Uterus (tissue), 3 donors: ENCODE measurements at regions not wholly inside any gene's neighbourhood (a gene's known extent, or its start where the extent isn't known, plus 50 kb on each side); places are given as distances from the start of the nearest gene placed in this dataset.
"Not testable (repeated sequence)": the region's sequence is repeated elsewhere in the genome, so short reads cannot be mapped to it uniquely, and the experiment has no call there.

Experiments
- DNase-seq, 2 donors: peaks; one replicate each; pipeline ENCODE4 v3.0.0-alpha.2; 2019 to 2020
- H3K27ac ChIP-seq, 2 donors: fragments of 200-600 bp; sonication (generic); 1 replicate in 1 of 2; 2 replicates in 1 of 2; pipeline ENCODE4 v1.5.1; 2016 to 2018
- H3K27me3 ChIP-seq, 2 donors: fragments of 200-600 bp; sonication (generic); one replicate each; pipeline ENCODE4 v1.5.1; 2018 to 2019; ENCODE audit warnings: control low read depth in 1 of 2
- H3K36me3 ChIP-seq, 2 donors: fragments of 200-600 bp; sonication (generic); one replicate each; pipeline ENCODE4 v1.5.1; 2019; ENCODE audit warnings: control low read depth in 1 of 2
- H3K4me1 ChIP-seq, 2 donors: fragments of 200-600 bp; sonication (generic); one replicate each; pipeline ENCODE4 v1.5.1; 2018 to 2019; ENCODE audit warnings: control low read depth in 1 of 2
- H3K4me3 ChIP-seq, 2 donors: fragments of 200-600 bp; sonication (generic); 1 replicate in 1 of 2; 2 replicates in 1 of 2; pipeline ENCODE4 v1.5.1; 2018 to 2019; ENCODE audit warnings: mild to moderate bottlenecking in 1 of 2
- H3K9me3 ChIP-seq, 2 donors: fragments of 200-600 bp; sonication (generic); one replicate each; pipeline ENCODE4 v1.5.1; 2019; ENCODE audit warnings: control low read depth in 1 of 2
- CTCF ChIP-seq, 4 experiments: fragments of 200-600 bp in 2 of 4; fragments of 450-650 bp in 2 of 4; sonication (generic) in 2 of 4; IDR thresholded peaks; one replicate each; pipeline ENCODE4 v1.5.1; 2016 to 2019; ENCODE audit warnings: antibody characterized with exemption in 4 of 4, mild to moderate bottlenecking in 2 of 4, moderate library complexity in 1 of 4
- POLR2A ChIP-seq, 2 donors: fragments of 450-650 bp; IDR thresholded peaks; one replicate each; pipeline ENCODE4 v1.6.1; 2016; ENCODE audit warnings: antibody characterized with exemption in 2 of 2, mild to moderate bottlenecking in 1 of 2, moderate library complexity in 1 of 2
- intact Hi-C: fragments of 100-400 bp; cut with DNase I; formaldehyde crosslinking; loops from one replicate; pipeline ENCODE4 v1.15.1; 2023; ENCODE audit warnings: low total_unique reads
- donor health status: DM: yes; HTN: yes; CAD: no.

GRCh38 chr1:173303984-173304383, 96.9 kb upstream of the TNFSF4 start:
- Histone ChIP-seq H3K4me1 (no peaks in the 10 kb centered on the region), H3K4me3 (no peak overlapping the region), H3K36me3 (no peaks in the 10 kb centered on the region), H3K9me3 (no peaks in the 10 kb centered on the region), H3K27ac (no peak overlapping the region), H3K27me3 (no peaks in the 10 kb centered on the region)
- no peak for DNase-seq
- intact Hi-C loops, result no loop called here
- TF ChIP-seq POLR2A (IDR thresholded peaks at IDR 0.05), result no peak

GRCh38 chr1:173304529-173305227, 97.5 kb upstream of the TNFSF4 start:
- Histone ChIP-seq H3K36me3 (no peaks in the 10 kb centered on the region), H3K4me1 (no peaks in the 10 kb centered on the region), H3K4me3 (no peak overlapping the region), H3K27ac (no peak overlapping the region), H3K27me3 (no peaks in the 10 kb centered on the region), H3K9me3 (no peaks in the 10 kb centered on the region)
- no peak for DNase-seq
- intact Hi-C loops, result no loop called here
- TF ChIP-seq POLR2A (IDR thresholded peaks at IDR 0.05) (no peak), CTCF (IDR thresholded peaks at IDR 0.05) (no peak)

- H3K36me3 ChIP-seq, result no peaks in the 10 kb centered on the region
- no peak for DNase-seq
- H3K27me3 ChIP-seq, result no peaks in the 10 kb centered on the region
- no peaks in the 10 kb centered on the region for H3K4me1 ChIP-seq
- H3K4me3 ChIP-seq, result no peak overlapping the region
- H3K9me3 ChIP-seq, result no peaks in the 10 kb centered on the region
- TF ChIP-seq CTCF (IDR thresholded peaks at IDR 0.05) (no peak), POLR2A (IDR thresholded peaks at IDR 0.05) (no peak)
- H3K27ac ChIP-seq, result no peak overlapping the region
- intact Hi-C loops, result no loop called here
Measured at GRCh38 chr1:173307845-173308244, 100.7 kb upstream of the TNFSF4 start.

- H3K27ac ChIP-seq, result no peak overlapping the region
- H3K27me3 ChIP-seq, result no peaks in the 10 kb centered on the region
- H3K9me3 ChIP-seq, result no peaks in the 10 kb centered on the region
- intact Hi-C loops, result no loop called here
- no peak for DNase-seq
- no peaks in the 10 kb centered on the region for H3K4me1 ChIP-seq
- H3K36me3 ChIP-seq, result no peaks in the 10 kb centered on the region
- no peak overlapping the region for H3K4me3 ChIP-seq
- TF ChIP-seq CTCF (IDR thresholded peaks at IDR 0.05) (no peak), POLR2A (IDR thresholded peaks at IDR 0.05) (no peak)
Measured at GRCh38 chr1:173314656-173315055, 107.5 kb upstream of the TNFSF4 start.

- TF ChIP-seq CTCF (IDR thresholded peaks at IDR 0.05) (no peak), POLR2A (IDR thresholded peaks at IDR 0.05) (no peak)
- Histone ChIP-seq H3K4me1 (no peaks in the 10 kb centered on the region), H3K27ac (no peak overlapping the region), H3K36me3 (no peaks in the 10 kb centered on the region), H3K9me3 (no peaks in the 10 kb centered on the region), H3K4me3 (no peak overlapping the region), H3K27me3 (no peaks in the 10 kb centered on the region)
- intact Hi-C loops, result no loop called here
- no peak for DNase-seq
Measured at GRCh38 chr1:173315296-173315695, 108.2 kb upstream of the TNFSF4 start.

- no peaks in the 10 kb centered on the region for H3K27me3 ChIP-seq
- no peaks in the 10 kb centered on the region for H3K4me1 ChIP-seq
- no peaks in the 10 kb centered on the region for H3K9me3 ChIP-seq
- H3K36me3 ChIP-seq, result no peaks in the 10 kb centered on the region
- no peak for DNase-seq
- no peak overlapping the region for H3K4me3 ChIP-seq
- no peak for TF ChIP-seq POLR2A (IDR thresholded peaks at IDR 0.05)
- TF ChIP-seq CTCF (IDR thresholded peaks at IDR 0.05), result no peak
- no peak overlapping the region for H3K27ac ChIP-seq
- intact Hi-C loops, result no loop called here
Measured at GRCh38 chr1:173318788-173319187, 111.7 kb upstream of the TNFSF4 start.

- H3K27ac ChIP-seq, H3K36me3 ChIP-seq, H3K4me3 ChIP-seq, H3K4me1 ChIP-seq, H3K27me3 ChIP-seq, intact Hi-C loops, DNase-seq, H3K9me3 ChIP-seq: not testable (repeated sequence)
Measured at GRCh38 chr1:173324352-173324751, 117.2 kb upstream of the TNFSF4 start.

- H3K4me3 ChIP-seq, H3K27me3 ChIP-seq, H3K9me3 ChIP-seq, intact Hi-C loops, H3K36me3 ChIP-seq, DNase-seq, H3K27ac ChIP-seq, H3K4me1 ChIP-seq: not testable (repeated sequence)
Measured at GRCh38 chr1:173327987-173328386, 120.9 kb upstream of the TNFSF4 start.
